ENCODE measurements at regions not wholly inside any gene's neighbourhood (a gene's known extent, or its start where the extent isn't known, plus 50 kb on each side); places are given as distances from the start of the nearest gene placed in this dataset.

DNA sequence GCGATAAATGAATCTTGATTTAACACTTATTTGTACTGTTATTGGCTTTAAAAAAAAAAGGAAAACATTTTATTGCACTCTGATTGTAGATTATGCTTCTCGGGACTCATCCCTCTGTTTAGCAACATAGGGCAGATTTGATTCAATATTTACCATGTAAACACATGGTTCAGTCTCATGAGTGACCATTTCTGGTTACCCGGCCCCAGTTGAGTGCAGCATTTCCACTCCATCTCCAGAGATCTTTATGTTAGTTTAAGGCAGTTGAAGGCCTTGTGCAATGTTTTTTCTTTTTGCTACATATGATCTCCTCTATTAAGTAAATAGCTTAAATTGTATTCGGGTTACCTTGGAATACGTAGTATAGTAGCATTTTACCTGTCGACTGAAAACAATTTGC is 143.3 kb upstream of the RPS6KA3 start:
- H3K27me3 ChIP-seq, result no peaks in the 10 kb centered on the region
- intact Hi-C loops (cut with DNase I), result no loop called here
- H3K27ac ChIP-seq, result no peak overlapping the region
- TF ChIP-seq, protein P1, sequence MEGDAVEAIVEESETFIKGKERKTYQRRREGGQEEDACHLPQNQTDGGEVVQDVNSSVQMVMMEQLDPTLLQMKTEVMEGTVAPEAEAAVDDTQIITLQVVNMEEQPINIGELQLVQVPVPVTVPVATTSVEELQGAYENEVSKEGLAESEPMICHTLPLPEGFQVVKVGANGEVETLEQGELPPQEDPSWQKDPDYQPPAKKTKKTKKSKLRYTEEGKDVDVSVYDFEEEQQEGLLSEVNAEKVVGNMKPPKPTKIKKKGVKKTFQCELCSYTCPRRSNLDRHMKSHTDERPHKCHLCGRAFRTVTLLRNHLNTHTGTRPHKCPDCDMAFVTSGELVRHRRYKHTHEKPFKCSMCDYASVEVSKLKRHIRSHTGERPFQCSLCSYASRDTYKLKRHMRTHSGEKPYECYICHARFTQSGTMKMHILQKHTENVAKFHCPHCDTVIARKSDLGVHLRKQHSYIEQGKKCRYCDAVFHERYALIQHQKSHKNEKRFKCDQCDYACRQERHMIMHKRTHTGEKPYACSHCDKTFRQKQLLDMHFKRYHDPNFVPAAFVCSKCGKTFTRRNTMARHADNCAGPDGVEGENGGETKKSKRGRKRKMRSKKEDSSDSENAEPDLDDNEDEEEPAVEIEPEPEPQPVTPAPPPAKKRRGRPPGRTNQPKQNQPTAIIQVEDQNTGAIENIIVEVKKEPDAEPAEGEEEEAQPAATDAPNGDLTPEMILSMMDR (IDR thresholded peaks at IDR 0.05), result no peak
- H3K4me1 ChIP-seq, result no peaks in the 10 kb centered on the region
- no peak for DNase-seq (ENCODE audit: low spot score in 2 of 2)
- H3K36me3 ChIP-seq, result no peaks in the 10 kb centered on the region
- H3K4me3 ChIP-seq, result no peak overlapping the region
- no peaks in the 10 kb centered on the region for H3K9me3 ChIP-seq

DNA sequence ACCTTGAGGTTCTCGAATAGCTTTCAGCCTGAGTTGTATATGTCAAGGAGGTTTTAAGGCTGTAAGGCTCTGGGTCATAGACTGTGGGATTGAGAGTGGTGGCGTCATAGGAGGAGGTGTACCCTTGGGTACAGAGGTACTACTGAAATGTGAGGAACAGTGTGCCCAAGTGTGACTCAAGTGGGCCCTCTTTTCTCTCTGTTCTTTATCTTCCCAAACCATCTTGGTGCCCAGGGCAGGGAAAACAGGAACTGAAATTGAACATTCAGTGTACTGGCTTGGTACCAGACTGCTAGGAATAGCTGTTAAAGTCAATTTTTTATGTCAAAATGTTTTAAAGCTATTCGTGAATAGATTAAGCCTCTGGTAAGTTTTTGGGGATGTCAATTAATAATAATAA is 136.2 kb upstream of the RPS6KA3 start:
- TF ChIP-seq, protein P1 (IDR thresholded peaks at IDR 0.05), result no peak
- DNase-seq (ENCODE audit: low spot score in 2 of 2), result no peak
- Histone ChIP-seq H3K4me3 (no peak overlapping the region), H3K27ac (no peak overlapping the region), H3K27me3 (no peaks in the 10 kb centered on the region), H3K9me3 (no peaks in the 10 kb centered on the region), H3K4me1 (no peaks in the 10 kb centered on the region), H3K36me3 (no peaks in the 10 kb centered on the region)
- intact Hi-C loops (cut with DNase I), result no loop called here

DNA sequence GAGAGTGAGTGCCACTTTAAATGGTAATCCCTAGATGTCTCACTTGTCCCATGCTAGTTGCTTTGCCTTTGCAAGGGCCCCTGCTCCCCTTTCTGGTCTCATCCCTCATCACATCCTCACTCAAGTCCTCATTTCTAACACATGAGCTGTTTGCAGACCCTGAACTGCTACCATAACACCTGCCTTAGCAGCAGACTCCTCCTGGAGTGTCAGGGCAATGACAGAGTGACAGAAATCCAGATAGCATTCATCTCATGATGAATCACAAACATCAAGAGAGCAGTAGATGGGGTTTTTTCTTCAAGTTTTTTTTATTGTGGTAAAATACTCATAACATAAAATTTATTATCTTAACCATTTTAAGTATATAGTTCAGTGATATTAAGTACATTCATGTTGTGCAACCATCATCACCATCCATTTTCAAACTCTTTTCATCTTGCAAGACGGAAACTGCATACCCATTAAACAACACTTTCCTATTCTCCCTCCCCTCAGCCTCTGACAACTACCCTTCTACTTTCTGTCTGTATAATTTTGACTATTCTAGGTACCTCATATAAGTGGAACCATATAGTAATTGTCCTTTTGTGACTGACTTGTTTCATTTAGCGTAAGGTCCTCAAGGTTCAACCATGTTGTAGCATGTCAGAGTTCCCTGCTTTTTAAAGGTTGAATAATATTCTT is 133.2 kb upstream of the RPS6KA3 start:
- H3K36me3 ChIP-seq, result no peaks in the 10 kb centered on the region
- H3K4me1 ChIP-seq, result no peaks in the 10 kb centered on the region
- H3K4me3 ChIP-seq, result no peak overlapping the region
- TF ChIP-seq, protein P1 (IDR thresholded peaks at IDR 0.05), result no peak
- DNase-seq (ENCODE audit: low spot score in 2 of 2), result no peak
- H3K27ac ChIP-seq, result no peak overlapping the region
- intact Hi-C loops (cut with DNase I), result no loop called here
- H3K9me3 ChIP-seq, result no peaks in the 10 kb centered on the region
- no peaks in the 10 kb centered on the region for H3K27me3 ChIP-seq

DNA sequence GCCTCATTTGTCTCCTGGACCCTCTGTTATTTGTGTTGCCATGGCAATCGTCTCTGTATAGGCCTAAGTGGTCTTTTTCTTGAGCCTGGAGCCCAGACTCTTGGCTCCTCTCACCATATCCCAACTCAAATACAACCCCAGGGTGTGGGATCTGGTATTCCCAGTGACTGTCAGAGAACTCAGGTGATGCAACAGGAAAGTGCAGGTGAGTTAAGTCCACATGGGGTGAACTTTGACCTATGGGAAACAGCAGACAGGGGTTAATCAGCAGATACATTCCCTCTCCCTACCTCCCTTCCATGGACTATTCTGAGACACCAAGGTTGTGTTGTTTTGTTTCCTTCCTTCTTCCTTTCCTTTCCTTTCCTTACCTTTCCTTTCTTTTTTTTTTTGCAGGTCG is 130.9 kb upstream of the RPS6KA3 start:
- intact Hi-C loops (cut with DNase I), result no loop called here

DNA sequence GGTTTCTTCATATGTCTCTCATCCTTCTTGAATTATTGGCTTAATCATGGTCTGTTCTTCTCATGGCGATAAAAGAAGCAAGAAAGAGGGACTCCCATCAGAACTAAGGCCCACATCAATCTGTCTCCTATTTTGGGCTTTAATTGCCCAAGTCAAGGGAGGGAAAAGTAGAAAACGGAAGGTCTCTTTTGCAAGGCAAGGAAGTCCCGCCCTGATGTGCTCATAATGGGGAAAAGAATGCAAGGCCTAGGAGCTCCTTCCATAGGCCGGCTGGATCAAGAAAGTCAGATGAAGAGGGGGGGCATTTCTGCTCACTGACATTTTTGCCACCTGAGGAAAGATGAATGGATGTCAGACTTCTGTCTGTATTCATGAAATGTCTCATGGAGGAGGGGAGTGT is 127.7 kb upstream of the RPS6KA3 start:
- intact Hi-C loops (cut with DNase I), result no loop called here
- H3K4me1 ChIP-seq, result no peaks in the 10 kb centered on the region
- TF ChIP-seq, protein P1 (IDR thresholded peaks at IDR 0.05), result no peak

More for the DNA sequence above, 130.9 kb upstream of the RPS6KA3 start:
- Histone ChIP-seq H3K27me3 (no peaks in the 10 kb centered on the region), H3K36me3 (no peaks in the 10 kb centered on the region), H3K9me3 (no peaks in the 10 kb centered on the region), H3K4me3 (no peak overlapping the region), H3K4me1 (no peaks in the 10 kb centered on the region), H3K27ac (no peak overlapping the region)
- no peak for DNase-seq (ENCODE audit: low spot score in 2 of 2)
- TF ChIP-seq, protein P1 (IDR thresholded peaks at IDR 0.05), result no peak

DNA sequence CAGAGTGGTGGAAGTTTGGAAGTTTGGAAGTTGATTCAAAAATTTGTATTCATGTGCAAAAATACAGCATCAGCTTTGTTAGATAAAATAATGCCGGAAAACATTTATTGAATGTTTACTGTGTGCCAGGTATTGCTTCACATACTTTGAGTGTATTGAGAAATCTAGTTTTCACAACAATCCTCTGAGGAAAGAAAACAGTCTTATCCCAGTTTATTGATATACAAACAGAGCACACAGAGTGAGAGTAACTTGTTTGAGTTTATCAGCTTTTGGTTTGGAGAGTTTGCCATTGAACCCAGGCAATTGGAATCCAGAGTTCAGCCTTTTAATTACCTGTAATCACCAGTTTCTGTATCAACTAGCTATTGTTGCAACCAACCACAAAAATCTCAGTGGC is 127.2 kb upstream of the RPS6KA3 start:
- intact Hi-C loops (cut with DNase I), result no loop called here
- Histone ChIP-seq H3K4me3 (no peak overlapping the region), H3K36me3 (no peaks in the 10 kb centered on the region), H3K27me3 (no peaks in the 10 kb centered on the region), H3K27ac (no peak overlapping the region), H3K9me3 (no peaks in the 10 kb centered on the region), H3K4me1 (no peaks in the 10 kb centered on the region)
- TF ChIP-seq, protein P1 (IDR thresholded peaks at IDR 0.05), result no peak
- no peak for DNase-seq (ENCODE audit: low spot score in 2 of 2)

More for the DNA sequence above, 127.7 kb upstream of the RPS6KA3 start:
- Histone ChIP-seq H3K4me3 (no peak overlapping the region), H3K9me3 (no peaks in the 10 kb centered on the region), H3K27me3 (no peaks in the 10 kb centered on the region), H3K36me3 (no peaks in the 10 kb centered on the region), H3K27ac (no peak overlapping the region)
- no peak for DNase-seq (ENCODE audit: low spot score in 2 of 2)
